ENCODE measurements at regions not wholly inside any gene's neighbourhood (a gene's known extent, or its start where the extent isn't known, plus 50 kb on each side); places are given as distances from the start of the nearest gene placed in this dataset.
A peak's percentile ranks its signal among the peaks of the same experiment; 100 is the strongest.

DNA sequence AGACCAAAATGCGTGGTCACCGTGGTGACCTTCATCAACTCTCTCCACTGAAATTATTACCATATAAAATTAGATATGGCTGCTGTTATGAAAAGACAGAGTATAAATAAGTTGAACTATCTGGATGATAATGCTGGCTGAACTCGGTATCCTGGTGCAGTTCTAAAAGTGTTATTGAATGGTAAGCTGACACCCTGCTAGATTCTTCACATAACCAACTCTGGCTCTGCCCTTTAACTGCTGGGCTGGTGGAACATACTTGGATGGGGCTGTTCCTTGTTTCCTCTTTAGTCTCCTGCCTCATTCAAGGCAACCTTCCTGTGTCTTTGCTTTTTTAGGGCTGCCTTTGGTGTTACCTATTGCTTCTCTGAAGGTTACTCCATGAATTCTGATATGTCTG is 106.9 kb downstream of the FGF9 start:
- CTCF ChIA-PET, result no interaction called here
- H3K4me1 ChIP-seq (ENCODE audit: control insufficient read depth, insufficient read depth, low read length), result no peaks in the 10 kb centered on the region
- no peaks in the 10 kb centered on the region for H3K36me3 ChIP-seq (ENCODE audit: control insufficient read depth in 2 of 2, insufficient read depth in 1 of 2, low read length in 2 of 2)
- H3K27ac ChIP-seq (ENCODE audit: extremely low read depth, low read depth, low read length), result no peak overlapping the region
- H3K9me3 ChIP-seq (ENCODE audit: control insufficient read depth, insufficient read depth, low read depth, low read length), result no peaks in the 10 kb centered on the region
- POLR2A ChIA-PET, result no interaction called here
- H3K4me3 ChIP-seq (ENCODE audit: low read depth, low read length), result no peak overlapping the region
- TF ChIP-seq ZBTB44 (tag by site-specific recombination; IDR thresholded peaks at IDR 0.05), result no peak
- 0 out of 2 replicates have a peak, but pooled peaks have one; percentile 20 for TF ChIP-seq FEZF1 (tag by site-specific recombination; IDR thresholded peaks at IDR 0.05)

DNA sequence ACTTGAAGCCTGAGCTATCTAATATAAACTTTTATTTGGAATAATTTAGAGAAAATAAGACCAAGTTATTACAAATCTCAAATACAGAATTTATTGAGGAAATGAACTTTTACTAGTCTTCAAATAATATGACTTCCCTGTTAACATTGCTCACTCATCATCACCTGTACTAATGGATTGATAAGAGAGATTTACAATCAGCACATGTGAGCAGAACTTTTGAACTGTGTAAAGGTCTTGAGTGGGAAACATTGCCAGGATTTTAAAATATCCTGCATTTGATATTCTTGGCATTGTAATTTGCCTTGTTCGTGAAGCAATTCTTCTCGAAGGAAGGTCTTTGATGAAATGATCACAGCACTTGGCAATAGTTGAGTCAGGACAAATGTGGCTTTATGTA is 111.9 kb downstream of the FGF9 start:
- ChIA-PET CTCF (no interaction called here), POLR2A (no interaction called here)
- no peaks in the 10 kb centered on the region for H3K4me1 ChIP-seq (ENCODE audit: control insufficient read depth, insufficient read depth, low read length)
- no peak for TF ChIP-seq ZNF184 (tag by site-specific recombination; IDR thresholded peaks at IDR 0.05)
- TF ChIP-seq MYNN (tag by site-specific recombination; IDR thresholded peaks at IDR 0.05; ENCODE audit: borderline replicate concordance), result no peak
- TF ChIP-seq ZNF473 (tag by site-specific recombination; IDR thresholded peaks at IDR 0.05), result no peak
- TF ChIP-seq ZNF155 (tag by site-specific recombination; IDR thresholded peaks at IDR 0.05), result no peak
- no peak for TF ChIP-seq SCRT1 (tag by site-specific recombination; IDR thresholded peaks at IDR 0.05; ENCODE audit: borderline replicate concordance)
- TF ChIP-seq ZNF518A (tag by site-specific recombination; conservative IDR thresholded peaks at IDR 0.05; ENCODE audit: low read depth), result no peak
- TF ChIP-seq, protein P1, sequence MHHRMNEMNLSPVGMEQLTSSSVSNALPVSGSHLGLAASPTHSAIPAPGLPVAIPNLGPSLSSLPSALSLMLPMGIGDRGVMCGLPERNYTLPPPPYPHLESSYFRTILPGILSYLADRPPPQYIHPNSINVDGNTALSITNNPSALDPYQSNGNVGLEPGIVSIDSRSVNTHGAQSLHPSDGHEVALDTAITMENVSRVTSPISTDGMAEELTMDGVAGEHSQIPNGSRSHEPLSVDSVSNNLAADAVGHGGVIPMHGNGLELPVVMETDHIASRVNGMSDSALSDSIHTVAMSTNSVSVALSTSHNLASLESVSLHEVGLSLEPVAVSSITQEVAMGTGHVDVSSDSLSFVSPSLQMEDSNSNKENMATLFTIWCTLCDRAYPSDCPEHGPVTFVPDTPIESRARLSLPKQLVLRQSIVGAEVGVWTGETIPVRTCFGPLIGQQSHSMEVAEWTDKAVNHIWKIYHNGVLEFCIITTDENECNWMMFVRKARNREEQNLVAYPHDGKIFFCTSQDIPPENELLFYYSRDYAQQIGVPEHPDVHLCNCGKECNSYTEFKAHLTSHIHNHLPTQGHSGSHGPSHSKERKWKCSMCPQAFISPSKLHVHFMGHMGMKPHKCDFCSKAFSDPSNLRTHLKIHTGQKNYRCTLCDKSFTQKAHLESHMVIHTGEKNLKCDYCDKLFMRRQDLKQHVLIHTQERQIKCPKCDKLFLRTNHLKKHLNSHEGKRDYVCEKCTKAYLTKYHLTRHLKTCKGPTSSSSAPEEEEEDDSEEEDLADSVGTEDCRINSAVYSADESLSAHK (tag by site-specific recombination; IDR thresholded peaks at IDR 0.05), result no peak
- TF ChIP-seq ZNF529 (tag by site-specific recombination; IDR thresholded peaks at IDR 0.05; ENCODE audit: insufficient replicate concordance), result no peak
- no peak for TF ChIP-seq ZNF549 (tag by site-specific recombination; IDR thresholded peaks at IDR 0.05)
- TF ChIP-seq GFI1B (tag by site-specific recombination; IDR thresholded peaks at IDR 0.05), result no peak
- no peak for TF ChIP-seq ZFP69B (tag by site-specific recombination; IDR thresholded peaks at IDR 0.05)
- no peak for TF ChIP-seq ZNF768 (tag by site-specific recombination; IDR thresholded peaks at IDR 0.05)
- TF ChIP-seq ZNF202 (tag by site-specific recombination; IDR thresholded peaks at IDR 0.05; ENCODE audit: borderline replicate concordance), result no peak
- TF ChIP-seq ZNF792 (tag by site-specific recombination; IDR thresholded peaks at IDR 0.05), result no peak
- no peak for TF ChIP-seq ZBTB21 (tag by site-specific recombination; IDR thresholded peaks at IDR 0.05)
- TF ChIP-seq, protein P2, sequence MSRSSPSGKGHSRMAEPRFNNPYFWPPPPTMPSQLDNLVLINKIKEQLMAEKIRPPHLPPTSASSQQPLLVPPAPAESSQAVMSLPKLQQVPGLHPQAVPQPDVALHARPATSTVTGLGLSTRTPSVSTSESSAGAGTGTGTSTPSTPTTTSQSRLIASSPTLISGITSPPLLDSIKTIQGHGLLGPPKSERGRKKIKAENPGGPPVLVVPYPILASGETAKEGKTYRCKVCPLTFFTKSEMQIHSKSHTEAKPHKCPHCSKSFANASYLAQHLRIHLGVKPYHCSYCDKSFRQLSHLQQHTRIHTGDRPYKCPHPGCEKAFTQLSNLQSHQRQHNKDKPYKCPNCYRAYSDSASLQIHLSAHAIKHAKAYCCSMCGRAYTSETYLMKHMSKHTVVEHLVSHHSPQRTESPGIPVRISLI (tag by site-specific recombination; IDR thresholded peaks at IDR 0.05), result no peak
- no peak for TF ChIP-seq ZNF174 (tag by site-specific recombination; IDR thresholded peaks at IDR 0.05)
- no peak for TF ChIP-seq ZNF292 (tag by site-specific recombination; IDR thresholded peaks at IDR 0.05; ENCODE audit: borderline replicate concordance, low read depth)
- no peak overlapping the region for H3K27ac ChIP-seq (ENCODE audit: extremely low read depth, low read depth, low read length)
- H3K36me3 ChIP-seq (ENCODE audit: control insufficient read depth in 2 of 2, insufficient read depth in 1 of 2, low read length in 2 of 2), result no peaks in the 10 kb centered on the region
- H3K4me3 ChIP-seq (ENCODE audit: low read depth, low read length), result no peak overlapping the region
- no peaks in the 10 kb centered on the region for H3K9me3 ChIP-seq (ENCODE audit: control insufficient read depth, insufficient read depth, low read depth, low read length)
